Stimulated activated CD4-positive, alpha-beta T cell treated with anti-CD3 and anti-CD28 coated beads, Interleukin-2, amount 100 ng/mL, for 24 hours (primary cell): ENCODE measurements at regions not wholly inside any gene's neighbourhood (a gene's known extent, or its start where the extent isn't known, plus 50 kb on each side); places are given as distances from the start of the nearest gene placed in this dataset.
"Not testable (repeated sequence)": the region's sequence is repeated elsewhere in the genome, so short reads cannot be mapped to it uniquely, and the experiment has no call there.

Experiments used
- DNase-seq, 2 donors: peaks; one replicate each; pipeline ENCODE4 v3.0.0-alpha.2; 2020

- DNase-seq, result no peak
These were observed 656.1 kb upstream of the SOX9 start for GRCh38 chr17:71464751-71465150.

DNA sequence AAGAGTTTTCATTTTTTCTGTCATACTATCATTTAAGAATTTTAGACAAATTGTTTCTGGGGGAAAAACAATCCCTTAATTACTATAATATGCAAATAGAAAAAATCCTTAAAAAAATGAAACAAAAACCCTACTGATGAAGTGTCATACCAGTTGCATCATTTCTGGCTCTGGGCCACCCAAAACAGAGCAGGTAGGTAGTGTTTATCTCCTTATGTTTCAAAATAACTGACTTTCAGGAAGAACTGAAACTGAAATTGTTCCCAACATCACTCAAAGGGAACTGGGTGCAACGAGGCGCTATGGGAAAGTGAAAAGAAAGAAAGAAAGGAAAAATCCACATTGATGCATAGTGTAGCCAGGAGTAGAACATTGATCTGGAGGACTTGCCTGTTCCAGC is 653.1 kb upstream of the SOX9 start:
- DNase-seq, result no peak

DNA sequence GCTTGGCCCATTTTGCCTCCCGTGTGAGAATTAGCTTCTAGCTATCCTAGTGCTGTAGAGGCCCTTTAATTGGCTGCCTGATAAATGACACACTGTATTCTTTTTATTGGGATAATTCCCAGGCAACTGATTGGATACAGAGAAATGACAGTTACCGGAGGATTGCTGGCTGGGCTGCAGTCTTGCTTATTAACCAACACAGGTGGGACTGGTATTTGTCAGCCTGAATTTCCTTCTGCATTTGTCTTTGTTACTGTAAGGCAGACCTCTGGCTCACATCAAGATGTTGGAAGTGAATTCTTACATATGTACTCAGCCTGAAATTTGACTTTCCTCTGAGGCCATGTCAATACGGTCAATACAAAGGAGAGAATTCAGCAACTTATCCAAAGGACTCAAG is 650.8 kb upstream of the SOX9 start:
- DNase-seq, result no peak

DNA sequence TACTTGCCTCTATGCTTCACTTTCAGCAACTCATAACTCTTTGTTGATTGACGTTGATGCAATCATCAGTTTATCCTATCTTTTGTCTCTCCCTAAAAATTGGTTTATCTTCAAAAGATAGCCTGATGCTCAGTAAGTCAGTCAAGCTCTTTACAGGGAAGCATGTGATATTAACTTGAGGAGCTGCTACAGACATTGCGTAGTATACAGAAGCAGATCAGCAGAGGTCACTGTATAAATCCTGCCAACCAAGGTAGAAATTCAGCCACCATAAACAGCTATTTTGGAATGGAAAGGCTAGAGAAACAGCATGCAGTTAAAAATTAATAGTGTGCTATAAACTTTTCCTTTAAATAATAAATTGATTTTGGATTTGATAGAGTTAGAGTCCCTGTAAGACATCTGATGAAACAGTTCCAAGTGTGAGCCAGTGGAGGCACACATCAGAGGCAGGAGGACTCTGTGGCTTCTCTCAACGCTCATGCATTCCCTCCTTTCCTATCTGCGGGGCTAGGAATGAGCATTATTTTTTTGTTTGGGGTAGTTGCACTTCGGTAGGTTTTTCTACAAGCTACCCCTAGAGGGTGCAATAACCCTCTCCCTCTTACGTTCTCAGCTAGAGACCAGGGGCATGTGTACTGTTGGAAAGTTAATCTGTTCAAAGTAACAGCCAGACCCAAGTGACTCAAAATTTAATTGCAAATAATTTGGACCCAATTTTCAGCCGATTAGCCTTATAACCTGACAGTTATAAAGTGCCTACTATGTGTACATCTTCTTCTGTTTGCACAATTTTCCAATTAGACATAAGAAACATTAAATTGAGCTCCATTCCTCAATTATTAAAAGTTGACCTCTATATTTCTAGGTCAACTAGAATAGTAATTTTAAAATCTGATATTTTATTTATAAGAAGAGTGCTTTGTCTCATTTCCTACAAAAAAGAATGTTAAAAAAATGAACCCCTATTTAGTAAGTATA is 647.7 kb upstream of the SOX9 start:
- no peak for DNase-seq

DNA sequence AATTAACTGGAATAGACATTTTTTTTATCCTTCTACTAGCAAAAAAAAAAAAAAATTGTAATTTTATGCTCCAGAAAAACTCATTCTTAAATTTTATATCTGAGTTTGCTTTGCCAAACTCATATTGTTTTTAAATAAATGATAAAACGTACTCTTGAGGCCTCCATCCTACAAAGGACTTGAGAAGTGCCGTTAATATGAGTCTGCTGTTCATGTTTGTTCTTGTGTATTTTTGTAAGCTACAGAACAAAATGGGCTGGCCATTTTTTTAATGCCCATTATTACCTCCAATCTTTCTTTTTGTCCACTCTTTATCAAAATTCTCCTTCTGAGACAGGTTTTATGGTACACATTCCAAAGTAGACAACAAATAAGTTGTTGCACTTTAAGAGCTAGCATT is 643.5 kb upstream of the SOX9 start:
- no peak for DNase-seq

DNA sequence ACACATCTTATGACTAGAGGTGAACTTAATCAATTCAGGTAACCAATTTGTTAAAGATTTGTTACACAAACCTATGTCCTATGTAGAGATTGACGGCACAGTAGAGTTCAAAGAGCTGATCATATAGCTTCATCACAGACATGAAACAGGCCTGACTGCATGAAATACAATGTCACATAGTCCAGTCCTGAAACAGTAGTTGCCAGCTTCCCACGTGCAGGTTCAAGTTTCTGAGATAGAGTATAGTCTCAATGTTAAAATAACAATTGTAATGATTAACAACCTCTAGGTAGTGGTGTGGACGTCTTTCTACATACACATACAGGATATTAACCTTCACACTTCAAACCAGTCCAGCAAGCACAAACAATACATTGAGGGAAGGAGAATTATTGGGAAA is 640.7 kb upstream of the SOX9 start:
- DNase-seq, result no peak

GRCh38 chr17:71482625-71483024 is 638.2 kb upstream of the SOX9 start:
- no peak for DNase-seq

- no peak for DNase-seq
These were observed 636.3 kb upstream of the SOX9 start for GRCh38 chr17:71484546-71484945.

GRCh38 chr17:71485426-71485825 is 635.4 kb upstream of the SOX9 start:
- DNase-seq, result no peak

GRCh38 chr17:71486261-71486660 is 634.6 kb upstream of the SOX9 start:
- no peak for DNase-seq

GRCh38 chr17:71488851-71489250 is 632.0 kb upstream of the SOX9 start:
- DNase-seq, result no peak

GRCh38 chr17:71494062-71494855 is 626.6 kb upstream of the SOX9 start:
- DNase-seq, result no peak

DNA sequence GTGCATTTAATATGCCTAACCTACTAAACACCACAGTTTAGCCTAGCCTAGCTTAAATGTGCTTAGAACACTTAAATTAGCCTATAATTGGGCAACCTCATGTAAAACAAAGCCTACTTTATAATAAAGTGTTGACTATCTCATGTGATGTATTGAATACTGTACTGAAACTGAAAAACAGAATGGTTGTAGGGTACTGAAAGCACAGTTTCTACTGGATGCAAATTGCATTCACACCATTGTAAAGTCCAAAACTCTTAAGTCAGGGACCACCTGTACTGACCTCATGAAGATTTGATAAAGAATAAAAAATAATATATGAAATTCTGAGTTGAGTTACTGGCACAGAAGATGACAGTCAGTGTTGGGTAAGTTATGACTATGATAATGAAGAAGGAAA is 625.4 kb upstream of the SOX9 start:
- no peak for DNase-seq

GRCh38 chr17:71496552-71496951 is 624.3 kb upstream of the SOX9 start:
- DNase-seq, result no peak

DNA sequence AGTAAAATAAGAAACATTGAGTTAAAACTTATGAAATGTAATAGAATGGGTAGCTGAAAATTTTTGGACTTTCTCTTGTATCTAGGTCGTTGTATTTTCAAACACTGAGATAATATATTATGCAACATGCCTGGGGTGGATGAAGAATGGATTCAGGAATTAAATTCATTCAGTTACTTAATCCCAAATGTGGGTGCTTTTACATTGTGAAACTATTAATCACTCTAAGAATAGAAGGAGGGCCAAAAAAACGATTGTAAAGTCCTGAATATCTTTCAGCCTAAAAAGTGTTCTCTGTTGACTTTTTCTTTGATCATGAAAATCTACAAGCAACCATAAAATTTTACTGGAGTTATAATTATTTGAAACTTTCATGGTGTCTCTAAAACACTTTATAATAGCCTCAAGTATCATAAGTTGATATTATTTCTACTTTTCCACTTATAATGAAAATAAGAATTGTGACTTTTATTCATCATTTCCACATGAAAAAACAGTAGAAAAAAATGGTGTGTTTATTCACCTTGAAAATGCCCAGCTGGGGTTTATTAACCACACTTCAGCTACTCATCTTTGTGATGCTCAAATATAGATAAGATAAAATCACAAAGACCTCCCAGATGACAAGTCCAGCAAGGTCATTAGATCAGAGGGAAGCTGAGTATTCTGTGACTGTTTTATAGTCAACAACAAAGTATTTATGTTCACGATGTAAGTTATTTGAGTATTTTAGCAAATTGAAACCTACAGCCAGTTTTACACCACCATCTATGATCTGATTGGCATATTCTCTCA is 619.9 kb upstream of the SOX9 start:
- no peak for DNase-seq

DNA sequence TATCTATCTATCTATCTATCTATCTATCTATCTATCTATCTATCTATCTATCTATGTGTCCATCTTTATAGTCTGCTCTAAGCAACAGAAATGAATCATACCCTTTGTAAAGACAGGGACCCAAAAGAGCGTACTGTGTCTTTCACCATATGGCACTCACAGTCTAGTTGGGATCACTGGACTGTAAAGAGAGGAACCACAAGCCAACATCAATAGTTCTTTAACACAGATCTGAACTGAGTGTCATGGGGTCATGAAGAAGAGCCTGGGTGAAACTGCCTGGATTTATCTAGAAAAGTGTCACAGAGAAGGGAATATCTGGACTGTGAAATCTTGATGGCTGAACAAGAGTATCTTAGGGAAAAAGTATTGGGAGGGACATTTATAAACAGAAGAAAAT is 619.1 kb upstream of the SOX9 start:
- no peak for DNase-seq

- DNase-seq, result no peak
These were observed 618.4 kb upstream of the SOX9 start for GRCh38 chr17:71502443-71502842.

DNA sequence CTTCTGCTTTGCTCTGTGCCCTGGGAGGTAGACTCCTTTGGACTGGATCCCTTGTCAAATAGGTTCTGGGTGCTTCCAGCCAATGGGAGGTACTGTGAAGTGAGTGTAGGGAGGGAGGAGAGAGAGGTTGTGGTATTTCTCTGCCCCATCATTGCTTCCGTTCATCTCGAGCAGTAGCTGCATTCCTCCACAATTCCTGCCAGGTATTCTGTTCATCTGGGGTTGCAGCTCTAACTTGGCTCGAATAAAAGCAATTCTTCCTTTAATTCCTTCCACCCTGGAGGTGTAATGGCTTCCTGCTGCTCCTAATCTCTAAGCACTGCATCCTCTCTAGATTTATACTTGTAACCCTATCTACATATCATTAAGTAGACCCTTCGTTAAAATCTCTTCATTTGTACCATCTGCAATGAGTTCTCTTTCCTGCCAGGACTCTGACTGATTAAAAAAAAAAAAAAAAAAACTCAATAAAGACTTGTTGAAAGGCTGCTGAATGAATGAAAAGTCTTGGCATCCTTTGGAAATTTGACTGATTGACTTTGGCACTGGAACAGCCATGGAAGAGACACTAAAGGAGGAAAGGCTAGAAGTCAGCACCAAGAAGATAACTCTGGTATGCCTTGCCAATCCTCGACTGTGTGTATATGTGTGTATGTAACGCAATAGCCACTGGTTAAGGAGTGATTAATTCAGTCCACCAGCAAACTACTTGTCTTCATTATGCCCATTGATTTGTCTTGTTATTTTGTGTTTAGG is 616.9 kb upstream of the SOX9 start:
- DNase-seq, result no peak

DNA sequence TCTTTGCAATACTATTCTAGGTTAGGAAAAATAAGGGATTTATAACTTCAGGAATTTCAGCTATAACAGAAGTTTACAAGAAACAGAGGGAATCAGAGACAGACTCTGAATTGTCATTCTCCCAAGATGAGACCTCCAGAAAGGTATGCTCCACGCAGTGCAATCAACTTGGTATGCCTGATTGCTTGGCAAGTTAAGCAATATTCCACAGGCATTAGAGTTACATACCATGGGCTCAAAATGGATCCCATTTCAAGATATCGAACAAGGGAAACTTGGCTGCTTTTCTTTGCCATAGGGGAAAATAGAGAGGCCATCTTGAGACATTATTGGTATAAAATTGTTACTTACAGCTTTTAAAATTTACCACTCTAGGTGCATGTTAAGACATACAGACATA is 615.6 kb upstream of the SOX9 start:
- DNase-seq, result no peak

- DNase-seq, result no peak
These were observed 614.8 kb upstream of the SOX9 start for GRCh38 chr17:71505981-71506380.

- no peak for DNase-seq
These were observed 609.4 kb upstream of the SOX9 start for GRCh38 chr17:71511266-71511995.

GRCh38 chr17:71513725-71514124 is 607.1 kb upstream of the SOX9 start:
- not testable (repeated sequence) for DNase-seq
